PC-3 (cell line): ENCODE measurements at regions not wholly inside any gene's neighbourhood (a gene's known extent, or its start where the extent isn't known, plus 50 kb on each side); places are given as distances from the start of the nearest gene placed in this dataset.

Source experiments
- EZH2 ChIP-seq: fragments of 300-600 bp; sonication (generic); IDR thresholded peaks from one replicate; pipeline ENCODE4 v1.6.1; 2017; ENCODE audit warnings: antibody characterized with exemption, mild to moderate bottlenecking, low read length; ENCODE audit not compliant: unreplicated experiment
- TF ChIP-seq, protein P1 (sequence below): fragments of 300-600 bp; sonication (generic); conservative IDR thresholded peaks from 2 replicates; pipeline ENCODE4 v1.5.1; 2017; ENCODE audit warnings: antibody characterized with exemption, low read depth, mild to moderate bottlenecking, low read length

DNA sequence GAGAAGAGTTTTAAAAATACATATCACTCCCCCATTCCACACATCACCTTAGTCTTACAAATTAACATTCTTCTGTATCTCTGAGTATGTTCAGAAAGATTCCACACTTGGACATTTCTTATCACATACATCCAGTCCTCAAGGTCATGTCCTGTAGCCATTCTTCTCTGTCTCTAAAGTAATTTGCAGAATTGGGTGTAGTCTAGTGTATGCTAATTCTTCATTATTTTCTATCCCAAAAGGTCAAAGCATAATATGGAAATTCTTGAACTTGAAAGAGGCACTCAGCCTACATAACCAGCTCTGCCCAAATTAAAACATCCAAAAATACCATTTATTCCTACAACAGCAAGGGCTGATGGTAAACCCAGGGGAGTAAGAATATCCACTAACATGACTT, 286.0 kb downstream of the HAO1 start:
- TF ChIP-seq, protein P1, sequence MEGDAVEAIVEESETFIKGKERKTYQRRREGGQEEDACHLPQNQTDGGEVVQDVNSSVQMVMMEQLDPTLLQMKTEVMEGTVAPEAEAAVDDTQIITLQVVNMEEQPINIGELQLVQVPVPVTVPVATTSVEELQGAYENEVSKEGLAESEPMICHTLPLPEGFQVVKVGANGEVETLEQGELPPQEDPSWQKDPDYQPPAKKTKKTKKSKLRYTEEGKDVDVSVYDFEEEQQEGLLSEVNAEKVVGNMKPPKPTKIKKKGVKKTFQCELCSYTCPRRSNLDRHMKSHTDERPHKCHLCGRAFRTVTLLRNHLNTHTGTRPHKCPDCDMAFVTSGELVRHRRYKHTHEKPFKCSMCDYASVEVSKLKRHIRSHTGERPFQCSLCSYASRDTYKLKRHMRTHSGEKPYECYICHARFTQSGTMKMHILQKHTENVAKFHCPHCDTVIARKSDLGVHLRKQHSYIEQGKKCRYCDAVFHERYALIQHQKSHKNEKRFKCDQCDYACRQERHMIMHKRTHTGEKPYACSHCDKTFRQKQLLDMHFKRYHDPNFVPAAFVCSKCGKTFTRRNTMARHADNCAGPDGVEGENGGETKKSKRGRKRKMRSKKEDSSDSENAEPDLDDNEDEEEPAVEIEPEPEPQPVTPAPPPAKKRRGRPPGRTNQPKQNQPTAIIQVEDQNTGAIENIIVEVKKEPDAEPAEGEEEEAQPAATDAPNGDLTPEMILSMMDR, result no peak
- TF ChIP-seq EZH2, result no peak
